ENCODE measurements at regions not wholly inside any gene's neighbourhood (a gene's known extent, or its start where the extent isn't known, plus 50 kb on each side); places are given as distances from the start of the nearest gene placed in this dataset.

DNA sequence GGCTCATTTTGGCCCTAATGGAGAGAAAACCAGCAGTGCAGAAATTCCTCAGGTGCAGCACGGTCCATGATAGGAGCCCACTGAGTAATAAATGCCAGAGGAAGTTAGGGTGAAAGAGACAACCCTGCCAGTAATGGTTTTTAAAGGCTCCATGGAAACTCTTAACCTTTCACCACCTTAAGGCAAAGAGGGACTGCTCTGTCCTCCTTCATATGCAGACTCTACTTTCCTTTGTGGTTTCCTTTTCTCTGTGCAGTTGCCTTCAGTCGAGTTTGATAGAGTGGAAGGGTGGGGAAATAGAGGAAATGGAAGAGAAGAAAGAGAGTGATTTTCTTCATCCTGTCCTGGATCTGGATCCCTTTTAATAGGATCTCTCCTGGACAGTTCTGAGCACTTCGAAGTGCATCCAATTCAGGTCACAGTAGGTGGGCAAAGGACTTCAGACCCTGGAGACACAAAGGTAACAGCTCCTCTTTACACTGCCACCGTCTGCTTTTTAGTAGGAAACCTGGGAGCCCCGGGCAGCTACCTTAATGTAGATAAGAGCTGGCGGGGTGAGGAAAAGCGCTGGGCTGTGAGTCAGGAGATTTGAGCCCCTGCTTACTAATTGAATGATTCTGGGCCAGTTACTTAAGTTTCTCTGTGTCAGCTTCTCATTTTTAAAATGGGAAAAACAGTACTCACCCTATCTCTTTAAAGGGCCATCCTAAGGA lies 294.8 kb downstream of the KCNRG start:
- Histone ChIP-seq H3K9me3 (ENCODE audit: insufficient read depth, low read length, severe bottlenecking) (no peaks in the 10 kb centered on the region), H3K4me1 (ENCODE audit: insufficient read depth, low read length) (peaks cover 42% of the 10 kb centered on the region), H2AFZ (ENCODE audit: low read depth, low read length) (peak overlapping the region; percentile 59), H4K20me1 (ENCODE audit: insufficient read depth, low read length) (no peaks in the 10 kb centered on the region), H3K27ac (ENCODE audit: low read length) (peak overlapping the region; percentile 76), H3K79me2 (ENCODE audit: insufficient read depth, low read length) (no peaks in the 10 kb centered on the region), H3K36me3 (ENCODE audit: insufficient read depth, low read length) (no peaks in the 10 kb centered on the region), H3K4me2 (ENCODE audit: insufficient read depth, low read length) (peak overlapping the region; percentile 58), H3K4me3 (ENCODE audit: low read depth in 1 of 2, low read length in 2 of 2) (peak overlapping the region in 1 of 2 experiments; percentile 24; a peak in 2 of 4 replicates), H3K27me3 (ENCODE audit: insufficient read depth, low read length, poor library complexity) (no peaks in the 10 kb centered on the region), H3K9ac (ENCODE audit: low read depth, low read length) (peak overlapping the region; percentile 27)
- DNase-seq (peak; percentile 33), ATAC-seq (ENCODE audit: insufficient read depth, low read depth) (peak; percentile 95)
- TF ChIP-seq, protein P1, sequence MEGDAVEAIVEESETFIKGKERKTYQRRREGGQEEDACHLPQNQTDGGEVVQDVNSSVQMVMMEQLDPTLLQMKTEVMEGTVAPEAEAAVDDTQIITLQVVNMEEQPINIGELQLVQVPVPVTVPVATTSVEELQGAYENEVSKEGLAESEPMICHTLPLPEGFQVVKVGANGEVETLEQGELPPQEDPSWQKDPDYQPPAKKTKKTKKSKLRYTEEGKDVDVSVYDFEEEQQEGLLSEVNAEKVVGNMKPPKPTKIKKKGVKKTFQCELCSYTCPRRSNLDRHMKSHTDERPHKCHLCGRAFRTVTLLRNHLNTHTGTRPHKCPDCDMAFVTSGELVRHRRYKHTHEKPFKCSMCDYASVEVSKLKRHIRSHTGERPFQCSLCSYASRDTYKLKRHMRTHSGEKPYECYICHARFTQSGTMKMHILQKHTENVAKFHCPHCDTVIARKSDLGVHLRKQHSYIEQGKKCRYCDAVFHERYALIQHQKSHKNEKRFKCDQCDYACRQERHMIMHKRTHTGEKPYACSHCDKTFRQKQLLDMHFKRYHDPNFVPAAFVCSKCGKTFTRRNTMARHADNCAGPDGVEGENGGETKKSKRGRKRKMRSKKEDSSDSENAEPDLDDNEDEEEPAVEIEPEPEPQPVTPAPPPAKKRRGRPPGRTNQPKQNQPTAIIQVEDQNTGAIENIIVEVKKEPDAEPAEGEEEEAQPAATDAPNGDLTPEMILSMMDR (IDR thresholded peaks at IDR 0.05; ENCODE audit: borderline replicate concordance, extremely low read depth, low read length, poor library complexity, severe bottlenecking), result no peak

DNA sequence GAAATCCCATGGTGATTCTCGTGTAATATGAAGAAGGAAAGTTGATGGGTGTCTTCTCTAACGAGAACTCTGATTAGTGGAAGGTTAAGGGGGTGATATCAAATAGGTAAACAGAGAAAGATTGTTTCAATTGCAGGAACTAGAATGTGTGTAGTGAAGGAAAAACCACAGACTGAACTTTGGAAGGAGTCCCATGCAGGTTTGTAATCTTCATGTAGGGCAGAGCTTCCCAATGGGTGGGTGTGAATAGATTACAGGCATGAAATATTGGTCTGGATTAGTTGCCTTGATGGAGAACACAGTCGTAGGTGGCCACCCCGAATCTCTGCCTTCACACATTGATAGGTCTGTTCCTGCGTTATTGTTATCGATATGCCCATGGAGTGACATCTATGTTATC lies 295.5 kb downstream of the KCNRG start:
- H4K20me1 ChIP-seq (ENCODE audit: insufficient read depth, low read length), result no peaks in the 10 kb centered on the region
- H3K4me2 ChIP-seq (ENCODE audit: insufficient read depth, low read length), result no peak overlapping the region
- no peaks in the 10 kb centered on the region for H3K36me3 ChIP-seq (ENCODE audit: insufficient read depth, low read length)
- H3K4me1 ChIP-seq (ENCODE audit: insufficient read depth, low read length), result peaks cover 42% of the 10 kb centered on the region
- H3K27me3 ChIP-seq (ENCODE audit: insufficient read depth, low read length, poor library complexity), result no peaks in the 10 kb centered on the region
- peak overlapping the region; percentile 13; the same call in 1 of the 2 replicates for H3K27ac ChIP-seq (ENCODE audit: low read length)
- H3K9ac ChIP-seq (ENCODE audit: low read depth, low read length), result no peak overlapping the region
- DNase-seq (no peak), ATAC-seq (ENCODE audit: insufficient read depth, low read depth) (no peak)
- H2AFZ ChIP-seq (ENCODE audit: low read depth, low read length), result no peak overlapping the region
- no peak overlapping the region for H3K4me3 ChIP-seq (ENCODE audit: low read depth in 1 of 2, low read length in 2 of 2)
- H3K79me2 ChIP-seq (ENCODE audit: insufficient read depth, low read length), result no peaks in the 10 kb centered on the region
- no peak for TF ChIP-seq EZH2 (IDR thresholded peaks at IDR 0.05; ENCODE audit: borderline replicate concordance, low read depth, low read length, severe bottlenecking)
- TF ChIP-seq, protein P1 (IDR thresholded peaks at IDR 0.05; ENCODE audit: borderline replicate concordance, extremely low read depth, low read length, poor library complexity, severe bottlenecking), result no peak
- H3K9me3 ChIP-seq (ENCODE audit: insufficient read depth, low read length, severe bottlenecking), result no peaks in the 10 kb centered on the region

DNA sequence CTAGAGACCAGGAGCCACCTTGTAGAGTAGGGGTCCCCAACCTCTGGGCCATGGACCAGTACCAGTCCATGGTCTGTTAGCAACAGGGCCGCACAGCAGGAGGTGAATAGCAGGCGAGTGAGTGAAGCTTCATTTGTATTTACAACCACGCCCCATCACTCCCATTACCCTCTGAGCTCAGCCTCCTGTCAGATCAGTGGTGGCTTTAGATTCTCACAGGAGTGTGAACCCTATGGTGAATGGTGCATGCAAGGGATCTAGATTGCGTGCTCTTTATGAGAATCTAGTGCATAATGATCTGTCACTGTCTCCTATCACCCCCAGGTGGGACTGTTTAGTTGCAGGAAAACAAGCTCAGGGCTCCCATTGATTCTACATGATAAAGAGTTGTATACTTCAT lies 303.6 kb downstream of the KCNRG start:
- Histone ChIP-seq H3K9ac (ENCODE audit: low read depth, low read length) (peak overlapping the region; percentile 35; the same call in 1 of the 2 replicates), H3K27ac (ENCODE audit: low read length) (peak overlapping the region; percentile 81), H3K27me3 (ENCODE audit: insufficient read depth, low read length, poor library complexity) (no peaks in the 10 kb centered on the region), H3K9me3 (ENCODE audit: insufficient read depth, low read length, severe bottlenecking) (no peaks in the 10 kb centered on the region), H2AFZ (ENCODE audit: low read depth, low read length) (peak overlapping the region; percentile 41; the same call in 1 of the 2 replicates), H4K20me1 (ENCODE audit: insufficient read depth, low read length) (no peaks in the 10 kb centered on the region), H3K4me3 (ENCODE audit: low read depth in 1 of 2, low read length in 2 of 2) (no peak overlapping the region), H3K79me2 (ENCODE audit: insufficient read depth, low read length) (no peaks in the 10 kb centered on the region), H3K36me3 (ENCODE audit: insufficient read depth, low read length) (no peaks in the 10 kb centered on the region), H3K4me2 (ENCODE audit: insufficient read depth, low read length) (peak overlapping the region; percentile 17), H3K4me1 (ENCODE audit: insufficient read depth, low read length) (peaks cover 44% of the 10 kb centered on the region)
- no peak for TF ChIP-seq EZH2 (IDR thresholded peaks at IDR 0.05; ENCODE audit: borderline replicate concordance, low read depth, low read length, severe bottlenecking)
- TF ChIP-seq, protein P1 (IDR thresholded peaks at IDR 0.05; ENCODE audit: borderline replicate concordance, extremely low read depth, low read length, poor library complexity, severe bottlenecking), result peak; percentile 60
- DNase-seq, result peak; percentile 49
- peak; percentile 43 for ATAC-seq (ENCODE audit: insufficient read depth, low read depth)
